ENCODE measurements at regions not wholly inside any gene's neighbourhood (a gene's known extent, or its start where the extent isn't known, plus 50 kb on each side); places are given as distances from the start of the nearest gene placed in this dataset.
"Not testable (repeated sequence)": the region's sequence is repeated elsewhere in the genome, so short reads cannot be mapped to it uniquely, and the experiment has no call there.

DNA sequence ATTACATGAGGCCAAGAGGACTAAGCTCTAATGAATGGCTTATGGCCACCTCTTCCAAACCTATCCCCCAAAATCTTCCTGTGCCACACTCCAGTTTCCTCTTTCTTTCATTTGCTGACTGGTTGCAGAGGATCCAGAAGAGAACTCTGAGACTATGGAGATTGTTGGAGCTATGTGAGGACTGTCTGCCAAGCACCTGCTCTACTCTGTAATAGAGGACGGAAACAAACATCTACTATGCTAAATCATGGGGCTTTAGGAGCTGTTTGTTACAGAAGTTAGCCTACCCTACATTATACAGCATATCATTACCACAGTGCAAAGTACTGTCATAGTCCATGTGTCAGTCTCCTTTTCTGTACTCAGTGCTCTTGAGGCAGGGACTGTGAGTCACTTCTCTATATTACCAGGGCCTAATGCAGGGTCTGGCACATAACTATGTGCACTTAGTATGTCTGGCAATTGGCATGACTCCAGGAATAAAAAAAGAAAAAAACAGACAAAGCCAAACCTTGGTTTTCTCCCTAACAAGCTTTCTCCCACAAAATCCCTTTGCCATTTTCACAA lies 95.1 kb downstream of the RPAP3 start:
- DNase-seq = no peak

DNA sequence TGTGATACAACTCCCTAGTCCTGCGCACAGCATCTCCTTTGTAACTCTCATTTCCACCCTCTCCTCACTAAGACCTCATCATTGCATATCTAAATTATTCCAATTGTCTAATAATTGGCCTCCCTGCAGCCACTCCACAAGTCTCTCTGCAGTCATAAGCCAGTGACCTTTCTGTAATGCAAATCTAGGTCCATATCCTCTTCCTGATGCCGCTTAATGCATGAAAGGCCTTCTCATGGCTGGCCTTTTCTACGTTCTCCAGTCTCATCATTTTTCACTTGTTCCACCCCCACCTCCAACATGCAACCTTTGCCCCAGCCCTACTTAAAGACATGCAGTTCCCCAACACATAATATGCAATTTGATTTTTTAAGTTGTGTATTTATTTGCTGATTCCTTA lies 96.0 kb downstream of the RPAP3 start:
- DNase-seq = no peak

DNA sequence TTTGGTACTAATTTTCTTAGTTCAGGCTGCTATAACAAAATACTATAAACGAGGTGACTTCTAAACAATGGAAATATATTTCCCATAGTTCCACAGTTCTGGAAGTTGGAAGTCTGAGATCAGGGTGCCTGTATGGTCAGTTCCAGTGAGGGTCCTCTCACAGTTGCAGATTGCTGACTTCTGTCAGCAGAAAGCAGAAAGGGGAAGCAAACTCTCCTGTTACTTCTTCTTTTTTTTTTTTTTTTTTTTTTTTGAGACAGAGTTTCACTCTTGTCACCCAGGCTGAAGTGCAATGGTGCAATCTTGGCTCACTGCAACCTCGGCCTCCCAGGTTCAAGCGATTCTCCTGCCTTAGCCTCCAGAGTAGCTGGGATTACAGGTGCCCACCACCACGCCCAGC lies 97.2 kb downstream of the RPAP3 start:
- not testable (repeated sequence) for DNase-seq

DNA sequence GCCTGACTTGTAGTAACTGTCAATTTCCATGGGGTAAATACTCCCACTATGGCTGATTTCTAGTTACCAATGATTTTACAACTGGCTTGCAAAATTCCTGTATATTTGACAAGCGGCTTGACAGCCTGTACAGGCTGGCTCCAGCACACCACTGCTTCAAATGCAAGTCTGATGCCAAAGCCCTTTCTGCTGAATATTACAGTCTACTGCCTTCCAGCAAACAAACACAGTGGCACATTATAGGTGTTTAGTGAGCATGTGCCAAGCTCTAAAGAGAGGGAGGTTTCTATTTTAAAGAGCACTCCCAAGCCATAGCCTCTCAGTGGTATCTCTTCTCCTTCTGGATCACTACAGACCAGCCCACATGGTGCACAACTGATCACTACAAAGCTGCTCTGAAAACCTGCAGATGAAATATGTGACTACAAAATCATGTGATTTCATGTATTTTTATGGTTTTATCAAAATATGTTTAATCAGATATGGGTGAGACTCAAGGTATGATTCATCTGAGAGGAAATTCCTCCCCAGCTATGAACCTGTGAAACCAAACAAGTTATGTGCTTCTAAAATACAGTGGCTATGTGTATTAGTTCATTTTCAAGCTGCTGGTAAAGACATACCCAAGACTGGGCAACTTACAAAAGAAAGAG lies 101.5 kb downstream of the RPAP3 start:
- no peak for DNase-seq

DNA sequence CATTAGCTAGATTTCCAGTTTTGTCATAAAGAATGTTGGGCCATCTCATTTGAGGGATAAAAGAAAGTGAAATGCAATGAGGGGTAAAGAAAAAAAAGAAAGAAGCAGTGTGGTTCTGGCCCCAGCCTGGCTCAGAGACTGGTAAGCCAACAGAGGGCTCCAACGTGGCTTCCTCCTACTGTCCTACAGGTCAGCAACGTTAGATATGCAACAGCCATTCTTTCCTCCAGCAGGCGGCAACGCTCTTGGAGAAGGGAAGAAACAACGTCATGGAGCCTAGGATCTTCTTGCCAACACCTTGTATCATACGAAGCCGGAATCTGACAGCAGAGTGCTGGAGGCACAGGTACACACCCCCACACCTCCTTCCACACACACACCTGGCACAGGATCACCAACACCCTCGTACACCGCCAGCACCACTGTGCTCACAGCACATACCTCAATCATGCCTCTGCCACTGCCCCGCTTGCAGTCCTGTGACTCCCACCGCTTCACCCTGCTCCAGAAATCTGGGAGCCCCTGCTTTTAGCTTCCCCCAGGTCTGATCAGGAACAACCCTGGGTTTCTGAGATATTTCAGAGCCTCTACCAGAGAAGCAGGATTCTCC lies 102.8 kb downstream of the RPAP3 start:
- DNase-seq = no peak

DNA sequence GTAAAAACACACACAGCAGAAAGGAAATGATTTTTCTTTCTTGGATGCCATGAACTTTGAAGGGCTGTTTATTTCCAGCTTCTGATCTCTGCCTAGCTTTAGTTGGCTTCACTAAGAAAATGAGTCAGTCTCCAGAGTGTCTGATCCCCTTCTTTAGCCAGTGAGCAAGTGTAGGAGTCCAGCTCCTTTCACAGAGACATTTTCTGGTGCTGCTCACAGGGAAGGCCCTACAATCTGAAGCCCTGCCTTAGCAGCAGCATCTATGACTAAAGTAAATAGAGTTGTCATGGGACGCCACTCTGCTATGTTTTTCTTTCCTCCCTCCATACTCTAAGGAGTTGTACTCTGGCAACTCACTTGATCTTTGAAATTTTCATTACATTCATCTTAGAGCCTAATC lies 103.5 kb downstream of the RPAP3 start:
- no peak for DNase-seq

DNA sequence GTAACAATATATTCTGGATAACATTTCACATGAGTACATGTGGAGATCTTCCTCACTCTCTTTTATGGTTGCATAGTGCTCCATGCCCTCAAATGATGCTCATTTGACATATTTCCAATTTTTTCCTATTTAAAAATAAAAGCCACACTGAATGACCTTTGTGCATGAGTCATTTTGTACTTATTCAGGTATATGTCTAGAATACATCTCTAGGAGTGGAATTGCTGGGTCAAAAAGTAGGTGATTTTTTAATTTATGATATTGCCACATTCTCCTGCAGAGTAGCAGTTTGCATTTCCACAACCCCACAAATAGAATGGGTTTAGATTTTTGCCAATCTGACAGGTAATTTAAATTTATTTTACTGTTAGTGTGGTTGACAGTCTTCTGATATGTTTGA lies 104.8 kb downstream of the RPAP3 start:
- DNase-seq = no peak

DNA sequence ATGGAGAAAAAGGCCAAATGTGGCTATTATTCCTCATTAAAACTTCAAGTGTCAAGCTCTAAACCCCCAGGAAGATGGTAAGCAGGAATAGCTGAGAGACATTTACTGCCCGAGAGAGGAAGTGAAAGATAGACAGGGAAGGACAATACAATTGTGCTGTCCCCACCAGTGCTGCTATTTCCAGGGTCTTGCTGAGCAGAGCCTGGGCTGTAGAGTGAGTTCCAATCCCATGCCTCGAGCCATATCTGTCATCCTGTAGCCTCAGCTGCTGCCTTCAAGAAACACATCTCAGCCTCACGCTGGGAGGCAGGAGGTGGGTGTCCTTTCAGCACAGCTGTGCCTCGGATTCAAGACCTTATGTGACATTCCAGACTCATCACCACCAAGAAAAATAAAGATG lies 114.0 kb downstream of the RPAP3 start:
- no peak for DNase-seq

DNA sequence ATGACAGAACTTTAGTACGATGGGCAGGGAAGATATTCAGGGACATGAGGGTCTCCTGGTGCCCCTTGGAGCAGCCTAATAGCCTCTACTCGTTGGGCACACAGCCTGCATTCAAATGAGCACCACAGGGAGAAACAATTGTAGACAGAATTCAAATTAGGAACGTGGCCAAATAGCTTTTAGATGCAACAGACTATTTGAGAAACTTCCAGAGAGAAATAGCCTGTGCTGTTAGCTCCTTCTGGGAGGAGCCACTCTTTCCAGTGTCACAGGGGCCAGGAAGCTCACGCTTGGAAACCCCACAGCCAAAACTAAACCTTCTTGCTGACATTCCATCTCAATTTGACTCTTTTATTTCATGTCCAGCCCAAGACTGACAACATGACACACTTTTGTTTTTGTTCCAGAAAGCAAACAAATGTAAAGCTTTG lies 114.5 kb downstream of the RPAP3 start:
- DNase-seq = no peak

DNA sequence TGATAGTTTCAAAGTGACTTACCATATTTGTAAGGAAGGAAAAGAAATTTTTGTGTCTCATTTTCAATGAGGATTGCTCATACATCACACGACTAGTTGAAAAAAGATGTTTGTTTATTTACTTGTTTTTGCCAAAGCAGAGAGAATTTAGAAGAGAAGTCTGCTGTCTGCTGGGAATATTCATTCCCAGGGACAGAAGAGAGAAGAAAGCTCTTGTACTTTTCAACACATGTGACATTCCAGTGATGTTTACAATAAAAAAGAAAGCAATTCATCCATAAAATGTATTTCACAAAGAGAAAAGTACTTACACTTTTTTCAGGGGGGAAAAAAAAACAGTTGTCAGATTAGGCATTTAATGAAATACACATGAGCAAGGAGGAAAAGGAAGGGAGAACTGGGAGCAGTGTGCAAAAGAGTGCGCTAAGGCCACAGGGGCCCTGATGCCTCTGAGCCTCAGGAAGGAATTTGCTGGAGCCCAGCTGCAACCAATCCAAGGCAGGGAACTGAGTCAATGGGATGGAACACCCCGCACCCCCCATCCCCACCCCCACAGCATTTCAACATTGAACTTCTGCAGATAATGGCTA lies 115.0 kb downstream of the RPAP3 start:
- no peak for DNase-seq

DNA sequence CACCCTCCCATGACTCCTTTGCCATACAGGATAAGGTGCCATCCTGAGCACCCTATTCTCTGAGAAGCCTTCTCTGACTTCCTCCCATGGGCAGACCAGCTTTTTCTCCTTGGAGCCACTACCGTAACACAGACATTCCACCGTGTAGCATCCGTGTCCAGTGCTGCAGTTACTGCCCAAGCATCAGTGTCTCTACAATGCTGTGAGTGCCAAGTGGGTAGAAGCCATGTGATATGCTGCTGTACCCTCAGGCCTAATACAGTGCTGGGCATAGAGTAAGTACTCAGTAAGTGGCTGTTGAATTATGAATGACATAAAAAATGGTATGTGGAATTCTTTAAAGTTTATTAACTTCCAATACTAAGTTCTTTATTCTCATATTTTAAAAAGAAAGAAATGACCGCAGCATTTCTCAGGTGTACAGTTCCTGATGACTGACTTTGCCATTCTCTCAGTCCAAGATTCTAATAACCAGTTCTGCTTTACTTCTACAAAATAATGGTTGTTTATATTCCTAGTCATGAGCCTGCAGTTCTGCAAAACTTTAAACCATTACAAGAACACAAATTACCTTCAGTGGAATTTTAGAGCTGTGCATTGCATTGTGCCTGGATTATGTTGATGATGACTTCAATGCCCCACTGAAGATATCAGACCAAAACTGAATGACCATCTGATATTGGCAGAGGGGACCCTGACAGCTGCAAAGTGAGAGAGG lies 118.7 kb downstream of the RPAP3 start:
- DNase-seq = no peak

DNA sequence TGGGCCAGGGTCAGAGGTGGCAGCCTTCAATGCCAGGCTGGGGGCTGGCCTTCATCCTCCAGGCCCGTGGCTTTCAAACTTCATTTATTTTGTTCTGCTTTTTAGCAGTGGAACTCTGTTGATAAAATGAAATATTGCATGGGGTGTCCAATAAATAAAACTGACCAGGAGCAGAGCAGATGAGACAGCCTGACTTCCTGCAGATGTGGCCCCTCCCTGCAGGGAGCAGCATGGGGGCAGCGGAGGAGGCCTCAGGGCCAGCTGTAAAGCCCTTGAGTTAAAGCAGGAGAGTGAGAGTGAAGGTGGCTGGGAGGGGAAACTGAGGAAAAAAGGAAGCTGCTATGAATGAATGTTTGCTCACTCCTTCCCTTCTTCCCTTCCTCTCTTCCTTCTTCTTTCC lies 120.3 kb downstream of the RPAP3 start:
- no peak for DNase-seq

DNA sequence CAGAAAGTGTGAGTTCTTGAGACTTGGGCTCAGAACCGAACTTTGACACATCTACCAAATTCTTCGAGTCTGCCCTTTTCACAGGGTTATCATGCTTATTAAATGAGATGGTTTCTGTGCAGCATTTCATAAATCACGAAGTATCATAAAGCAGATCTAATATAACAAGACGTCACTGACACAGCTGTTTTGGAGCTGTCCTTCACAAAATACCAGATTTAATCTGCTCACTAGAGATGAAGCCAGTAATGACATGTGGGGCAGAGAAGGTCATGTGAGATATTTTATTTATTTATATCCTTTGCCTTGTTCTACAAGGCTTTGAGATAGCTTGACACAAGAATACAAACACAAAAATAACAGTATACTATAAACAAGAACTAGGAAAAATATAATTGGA lies 127.0 kb downstream of the RPAP3 start:
- no peak for DNase-seq

DNA sequence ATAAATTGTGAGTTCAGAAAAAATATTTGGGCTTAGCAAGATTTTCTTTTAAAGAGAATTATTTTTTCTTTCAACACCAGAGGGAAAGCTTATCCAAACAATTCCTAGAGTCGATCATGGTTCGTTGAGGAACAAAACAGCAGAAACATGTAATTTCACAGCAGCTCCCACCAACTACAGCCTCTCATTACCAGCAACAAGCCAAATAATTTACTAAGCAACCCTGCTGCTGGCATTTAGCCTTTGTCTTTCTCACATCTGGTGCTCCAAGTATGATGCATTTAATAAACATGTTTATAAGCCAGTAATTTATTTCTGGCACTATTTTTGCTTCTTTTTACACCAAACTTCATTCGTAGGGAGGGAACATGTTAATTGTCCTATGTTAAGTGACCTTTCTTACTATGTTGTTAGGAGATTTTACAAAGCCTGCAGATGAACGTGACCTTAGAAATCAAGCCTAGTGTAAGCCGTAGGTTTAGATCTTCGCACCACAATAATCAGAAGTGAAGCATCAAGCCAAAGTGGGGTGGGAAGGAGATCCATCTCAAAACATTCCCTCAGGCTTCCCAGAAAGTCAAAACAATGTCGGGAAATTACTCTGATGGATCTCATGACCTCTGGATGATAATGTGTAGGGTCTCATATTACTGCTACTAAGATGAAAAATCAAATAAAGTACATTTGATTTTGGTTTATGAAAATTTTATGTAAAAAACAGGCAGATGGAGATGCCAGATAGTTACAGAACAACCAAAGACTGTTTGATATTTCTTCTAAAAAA lies 128.4 kb downstream of the RPAP3 start:
- no peak for DNase-seq

DNA sequence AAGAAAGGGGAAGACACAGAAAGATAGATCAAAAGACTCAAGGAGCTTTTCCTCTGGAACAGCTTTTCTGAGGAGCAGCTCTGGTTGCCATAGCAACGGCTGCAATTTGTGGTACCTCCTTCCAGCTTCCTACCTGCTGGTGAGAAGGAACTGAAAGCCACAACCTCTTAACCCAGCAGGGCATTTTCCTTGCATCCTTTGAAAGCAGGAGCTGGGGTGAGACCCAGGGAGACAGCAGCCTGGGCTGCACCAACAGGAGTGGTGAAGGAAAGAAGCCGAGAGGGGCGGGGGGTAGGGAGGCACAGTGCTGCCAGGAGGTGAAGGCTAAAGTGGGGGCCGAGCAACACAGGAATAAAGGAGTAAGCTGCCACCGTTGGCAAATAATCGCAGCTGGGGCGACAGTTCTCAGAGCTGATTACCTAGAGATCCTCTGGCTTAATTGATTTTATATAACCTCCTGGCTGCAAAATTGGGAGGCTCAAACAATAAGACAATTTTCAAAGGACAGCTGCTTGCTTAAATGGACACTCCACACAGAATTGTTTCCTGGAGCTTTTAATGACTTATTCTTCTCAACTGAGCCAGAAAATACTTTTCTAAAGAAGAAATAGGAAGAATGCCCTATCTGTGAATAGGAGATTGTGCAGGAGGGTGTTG lies 129.4 kb downstream of the RPAP3 start:
- no peak for DNase-seq

DNA sequence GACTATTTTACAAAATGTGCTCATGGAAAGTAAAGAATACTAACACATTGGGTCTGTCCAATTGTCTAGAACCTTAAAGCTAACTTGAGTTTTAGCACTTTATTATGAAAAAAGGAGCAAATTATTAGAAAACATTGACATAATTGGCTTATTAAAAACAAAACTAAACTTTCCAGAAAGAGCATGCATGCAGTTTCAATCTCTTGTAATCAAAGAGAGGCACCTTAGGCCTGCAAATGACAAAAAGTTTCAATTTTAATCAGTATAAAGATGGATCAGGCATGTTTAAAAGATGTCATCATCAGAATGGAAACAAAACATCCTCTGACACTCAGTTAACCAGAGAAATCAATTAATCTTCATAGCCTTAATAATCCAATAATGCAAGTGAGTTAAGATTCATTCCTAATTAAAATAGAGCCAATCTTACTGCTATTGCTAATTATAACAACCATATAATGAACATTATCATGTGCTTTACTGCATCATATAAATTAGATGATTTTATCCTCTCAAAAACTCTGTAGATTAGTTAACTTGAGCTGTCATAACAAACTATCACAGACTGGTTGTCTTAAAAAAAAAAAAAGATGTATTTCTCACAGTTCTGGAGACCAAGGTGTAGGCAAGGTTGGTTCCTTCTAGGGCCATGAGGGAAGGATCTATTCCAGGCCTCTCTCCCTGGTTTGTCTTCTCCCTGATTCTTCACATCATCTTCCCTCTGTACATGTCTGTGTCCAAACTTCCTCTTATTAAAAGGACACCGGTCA lies 131.4 kb downstream of the RPAP3 start:
- no peak for DNase-seq

DNA sequence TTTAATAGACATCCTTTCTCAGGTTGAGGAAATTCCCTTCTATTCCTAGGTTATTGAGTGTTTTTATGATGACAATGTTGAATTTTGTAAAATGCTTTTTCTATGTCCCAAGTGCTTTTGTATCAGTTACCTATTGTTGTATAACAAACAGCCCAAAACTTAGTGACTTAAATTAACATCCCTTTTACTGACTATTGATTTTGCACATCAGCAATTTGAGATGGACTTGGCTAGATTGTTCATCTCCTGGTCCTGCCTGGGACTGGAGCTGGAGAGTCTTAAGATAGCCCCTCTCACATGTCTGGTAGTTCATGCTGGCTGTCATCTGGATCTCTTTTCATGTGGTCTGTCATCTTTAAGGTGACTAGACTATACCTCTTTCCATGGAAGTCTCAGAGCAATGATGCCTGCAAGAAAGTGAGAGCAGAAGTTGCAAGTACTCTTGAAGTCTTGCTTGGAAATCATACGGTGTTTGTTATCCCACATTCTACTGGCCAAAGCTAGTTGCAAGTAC lies 132.6 kb downstream of the RPAP3 start:
- DNase-seq = no peak

DNA sequence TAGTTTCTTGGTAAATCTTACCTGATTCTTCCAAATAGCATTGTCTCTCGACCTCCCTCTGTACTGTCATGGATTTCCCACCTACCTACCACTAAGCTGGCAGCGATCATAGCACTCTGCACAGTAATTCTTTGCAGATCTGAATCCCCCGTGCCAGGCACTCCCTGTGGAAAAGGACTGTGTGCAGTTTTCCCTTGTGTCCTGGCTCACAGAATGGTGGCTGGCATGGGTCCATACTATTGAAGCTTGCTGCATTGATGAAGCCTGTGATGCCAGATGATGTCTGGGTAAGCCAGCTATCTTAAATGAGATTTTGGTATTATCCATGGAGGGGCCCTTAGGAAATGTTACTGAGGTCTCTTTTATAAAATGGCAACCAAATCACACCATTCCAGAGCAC lies 135.7 kb downstream of the RPAP3 start:
- no peak for DNase-seq

DNA sequence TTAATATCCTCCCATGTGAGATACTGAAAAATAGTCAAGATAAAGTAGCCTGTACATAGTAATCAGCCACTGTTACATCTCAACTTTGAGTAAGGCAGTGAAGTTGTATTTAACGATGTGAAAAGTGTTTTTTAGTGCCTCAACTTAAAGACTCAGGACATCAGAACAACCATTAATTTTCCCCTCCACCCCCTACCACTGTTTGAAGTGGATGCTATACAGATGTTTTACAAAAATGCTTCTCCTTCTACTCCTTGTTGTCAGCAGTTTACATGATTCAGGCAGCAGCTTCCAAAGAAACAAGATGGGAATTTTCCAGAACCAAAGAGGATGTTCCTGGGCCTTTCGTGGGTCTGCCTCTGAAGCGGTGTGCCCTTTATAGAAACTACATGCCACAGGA lies 143.6 kb downstream of the RPAP3 start:
- DNase-seq = no peak

DNA sequence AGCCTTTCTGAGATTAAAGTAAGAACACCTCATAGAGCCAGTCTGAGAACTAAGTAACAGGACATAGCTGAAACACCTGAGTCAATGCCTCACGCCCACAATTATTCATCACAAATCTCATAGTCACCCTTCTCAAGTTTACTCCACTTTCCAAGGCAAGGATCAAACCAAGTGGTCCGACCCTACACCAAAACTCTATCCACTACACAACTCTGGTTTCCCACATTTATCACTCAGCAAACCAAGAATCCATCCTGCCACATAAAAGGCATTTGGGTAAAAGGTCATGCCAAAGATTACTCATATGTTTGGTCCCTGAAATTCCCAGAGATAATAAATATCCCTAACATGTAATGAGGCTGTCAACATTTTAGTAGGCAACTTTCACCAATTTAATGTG lies 144.1 kb downstream of the RPAP3 start:
- no peak for DNase-seq

DNA sequence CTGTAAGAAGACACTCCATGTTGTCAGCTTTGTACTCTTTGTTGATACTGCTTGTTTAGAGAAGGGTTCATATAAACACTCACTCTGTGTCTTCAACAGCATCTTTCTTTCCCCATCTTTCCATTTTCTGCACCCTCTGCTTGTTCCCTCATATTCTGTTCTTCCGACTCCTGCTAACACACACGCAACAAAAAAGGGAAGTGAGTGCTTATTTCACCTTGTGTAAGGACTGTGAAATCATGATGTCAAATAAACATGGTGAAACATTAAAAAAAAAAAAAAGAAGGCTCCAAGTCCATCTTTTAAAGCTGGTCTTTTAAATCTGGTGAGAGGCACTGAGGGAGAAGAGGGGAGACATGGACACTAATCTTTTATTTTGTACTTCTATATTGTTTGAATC lies 145.4 kb downstream of the RPAP3 start:
- no peak for DNase-seq

All from T-helper 9 cell (primary cell).